ENCODE measurements at regions not wholly inside any gene's neighbourhood (a gene's known extent, or its start where the extent isn't known, plus 50 kb on each side); places are given as distances from the start of the nearest gene placed in this dataset.

DNA sequence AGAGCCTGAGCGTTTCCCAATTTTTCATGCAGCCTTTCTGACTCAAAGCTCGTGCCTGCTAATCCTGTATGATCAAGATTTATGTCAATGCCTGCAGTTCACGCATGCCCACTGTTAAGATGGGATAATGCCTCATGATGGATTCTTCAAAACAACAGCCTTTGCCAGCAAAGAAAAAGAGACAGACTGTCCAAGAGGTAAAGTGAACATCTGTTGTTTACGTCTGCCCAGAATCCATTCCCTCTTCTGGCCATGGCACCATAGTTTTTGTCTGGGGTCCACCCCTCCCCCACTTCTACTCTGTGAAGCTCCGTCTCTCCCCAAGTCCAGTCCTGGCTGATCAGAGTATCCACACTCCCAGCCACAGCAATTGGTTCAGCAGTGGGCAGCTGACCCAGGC, 91.9 kb upstream of the EYA2 start:
- no peak overlapping the region for H3K9ac ChIP-seq (ENCODE audit: low read depth, low read length)
- peaks cover 72% of the 10 kb centered on the region for H3K27me3 ChIP-seq (ENCODE audit: control insufficient read depth, insufficient read depth, low read length)
- no peak overlapping the region for H3K4me2 ChIP-seq (ENCODE audit: low read length)
- no peak overlapping the region for H3K4me3 ChIP-seq (ENCODE audit: low read length)
- H3K36me3 ChIP-seq (ENCODE audit: insufficient read depth, low read length) = no peaks in the 10 kb centered on the region
- H3K4me1 ChIP-seq (ENCODE audit: control insufficient read depth, insufficient read depth, low read length) = no peaks in the 10 kb centered on the region
- H3K9me3 ChIP-seq (replicated peaks; ENCODE audit: low read length) = no peaks in the 10 kb centered on the region

DNA sequence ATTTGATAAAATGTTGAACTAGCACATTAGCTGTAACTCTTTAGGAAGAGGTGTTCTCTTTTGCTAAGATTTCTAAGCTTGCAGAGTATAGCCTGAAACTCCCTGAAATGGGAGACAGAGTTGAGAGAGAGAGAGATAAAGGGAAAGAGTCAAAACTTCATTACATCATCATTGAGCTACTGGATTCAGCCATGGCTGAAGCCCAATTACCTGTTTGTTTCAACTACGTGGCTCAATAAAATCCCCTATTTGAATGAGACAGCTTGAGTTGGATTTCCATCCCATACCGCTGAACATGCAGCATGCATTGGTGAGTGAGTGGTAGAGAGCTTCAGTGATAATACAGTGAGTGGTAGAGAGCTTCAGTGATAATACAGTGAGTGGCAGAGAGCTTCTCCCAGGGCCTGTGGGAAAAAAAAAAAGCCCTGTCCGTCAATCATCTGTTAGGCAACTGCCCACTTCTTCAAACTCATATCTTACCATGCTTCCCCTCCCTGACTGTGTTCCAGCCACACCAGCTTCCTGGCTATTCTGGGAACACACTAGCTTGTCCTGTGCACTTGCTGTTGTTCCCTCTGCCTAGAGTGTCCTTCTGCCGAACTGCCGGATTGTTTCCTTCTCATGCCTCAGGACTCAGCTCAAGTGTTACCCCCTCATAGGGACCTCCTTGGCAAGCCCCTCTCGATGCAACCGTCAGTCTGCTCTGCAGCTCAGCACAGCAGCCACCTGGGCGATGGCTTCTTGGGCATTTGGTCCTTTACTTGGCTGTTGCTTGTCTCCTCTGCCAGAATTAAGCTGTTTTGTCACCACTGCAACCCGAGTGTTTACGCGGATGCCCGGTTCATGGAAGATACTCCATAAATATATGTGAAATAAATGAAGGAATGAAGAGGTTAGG, 91.3 kb upstream of the EYA2 start:
- Histone ChIP-seq H3K4me2 (ENCODE audit: low read length) (no peak overlapping the region), H3K36me3 (ENCODE audit: insufficient read depth, low read length) (no peaks in the 10 kb centered on the region), H3K27me3 (ENCODE audit: control insufficient read depth, insufficient read depth, low read length) (peaks cover 66% of the 10 kb centered on the region), H3K4me1 (ENCODE audit: control insufficient read depth, insufficient read depth, low read length) (no peaks in the 10 kb centered on the region), H3K9me3 (replicated peaks; ENCODE audit: low read length) (no peaks in the 10 kb centered on the region), H3K9ac (ENCODE audit: low read depth, low read length) (no peak overlapping the region), H3K4me3 (ENCODE audit: low read length) (no peak overlapping the region)

GRCh38 chr20:46804126-46804525, 90.5 kb upstream of the EYA2 start:
- Histone ChIP-seq H3K27me3 (ENCODE audit: control insufficient read depth, insufficient read depth, low read length) (peaks cover 59% of the 10 kb centered on the region), H3K4me1 (ENCODE audit: control insufficient read depth, insufficient read depth, low read length) (no peaks in the 10 kb centered on the region), H3K36me3 (ENCODE audit: insufficient read depth, low read length) (no peaks in the 10 kb centered on the region), H3K4me2 (ENCODE audit: low read length) (no peak overlapping the region), H3K9ac (ENCODE audit: low read depth, low read length) (no peak overlapping the region), H3K9me3 (replicated peaks; ENCODE audit: low read length) (no peaks in the 10 kb centered on the region), H3K4me3 (ENCODE audit: low read length) (no peak overlapping the region)

DNA sequence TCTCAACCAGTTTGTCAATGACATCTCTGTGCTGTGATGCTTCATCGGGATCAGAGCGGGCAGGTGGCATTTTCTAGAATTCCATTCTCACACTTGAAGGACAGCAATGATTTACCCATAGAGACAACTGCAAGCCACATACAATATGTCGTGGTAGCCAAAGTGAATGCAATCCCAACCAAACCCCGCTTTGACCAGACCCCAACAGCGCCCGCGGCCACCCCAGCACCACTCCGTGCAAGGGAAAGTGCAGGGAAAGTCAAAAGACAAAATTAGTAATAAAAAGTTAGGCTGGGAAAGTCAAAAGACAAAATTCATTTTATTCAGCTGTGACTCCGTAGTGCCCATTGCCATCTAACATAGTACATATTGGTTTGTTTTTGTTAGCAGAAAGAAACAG, 88.8 kb upstream of the EYA2 start:
- no peaks in the 10 kb centered on the region for H3K4me1 ChIP-seq (ENCODE audit: control insufficient read depth, insufficient read depth, low read length)
- no peaks in the 10 kb centered on the region for H3K9me3 ChIP-seq (replicated peaks; ENCODE audit: low read length)

DNA sequence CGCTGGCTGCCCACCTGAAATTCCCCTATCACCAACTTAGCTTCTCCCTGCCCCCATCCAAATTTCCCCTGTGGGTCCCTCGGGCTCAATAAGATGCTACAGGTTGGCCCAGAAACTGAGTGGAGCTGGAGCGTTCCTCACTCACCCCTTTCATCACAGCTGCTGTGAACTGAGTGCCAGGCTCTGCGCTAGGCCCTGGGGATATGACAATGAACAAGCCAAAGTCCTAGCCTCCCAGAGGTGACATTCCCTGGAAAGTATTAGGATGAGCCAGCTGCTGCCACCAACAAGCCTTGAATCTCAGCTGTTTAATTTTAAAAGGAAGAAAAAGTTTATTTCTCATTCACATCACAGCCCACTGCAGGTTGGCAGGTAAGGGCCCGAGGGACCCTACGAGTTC, 86.6 kb upstream of the EYA2 start:
- H3K27me3 ChIP-seq (ENCODE audit: control insufficient read depth, insufficient read depth, low read length) = peaks cover 44% of the 10 kb centered on the region
- no peak overlapping the region for H3K4me3 ChIP-seq (ENCODE audit: low read length)

More for the DNA sequence above, 88.8 kb upstream of the EYA2 start:
- no peak overlapping the region for H3K4me2 ChIP-seq (ENCODE audit: low read length)
- no peak overlapping the region for H3K4me3 ChIP-seq (ENCODE audit: low read length)
- peaks cover 53% of the 10 kb centered on the region for H3K27me3 ChIP-seq (ENCODE audit: control insufficient read depth, insufficient read depth, low read length)
- H3K36me3 ChIP-seq (ENCODE audit: insufficient read depth, low read length) = no peaks in the 10 kb centered on the region
- H3K9ac ChIP-seq (ENCODE audit: low read depth, low read length) = no peak overlapping the region

GRCh38 chr20:46808565-46808964, 86.1 kb upstream of the EYA2 start:
- no peaks in the 10 kb centered on the region for H3K9me3 ChIP-seq (replicated peaks; ENCODE audit: low read length)
- H3K36me3 ChIP-seq (ENCODE audit: insufficient read depth, low read length) = no peaks in the 10 kb centered on the region
- peaks cover 38% of the 10 kb centered on the region for H3K27me3 ChIP-seq (ENCODE audit: control insufficient read depth, insufficient read depth, low read length)
- no peak overlapping the region for H3K4me3 ChIP-seq (ENCODE audit: low read length)
- peaks cover 4% of the 10 kb centered on the region for H3K4me1 ChIP-seq (ENCODE audit: control insufficient read depth, insufficient read depth, low read length)
- H3K9ac ChIP-seq (ENCODE audit: low read depth, low read length) = no peak overlapping the region
- no peak overlapping the region for H3K4me2 ChIP-seq (ENCODE audit: low read length)

More for the DNA sequence above, 86.6 kb upstream of the EYA2 start:
- Histone ChIP-seq H3K9me3 (replicated peaks; ENCODE audit: low read length) (no peaks in the 10 kb centered on the region), H3K9ac (ENCODE audit: low read depth, low read length) (no peak overlapping the region), H3K4me2 (ENCODE audit: low read length) (no peak overlapping the region), H3K4me1 (ENCODE audit: control insufficient read depth, insufficient read depth, low read length) (peaks cover 4% of the 10 kb centered on the region), H3K36me3 (ENCODE audit: insufficient read depth, low read length) (no peaks in the 10 kb centered on the region)

DNA sequence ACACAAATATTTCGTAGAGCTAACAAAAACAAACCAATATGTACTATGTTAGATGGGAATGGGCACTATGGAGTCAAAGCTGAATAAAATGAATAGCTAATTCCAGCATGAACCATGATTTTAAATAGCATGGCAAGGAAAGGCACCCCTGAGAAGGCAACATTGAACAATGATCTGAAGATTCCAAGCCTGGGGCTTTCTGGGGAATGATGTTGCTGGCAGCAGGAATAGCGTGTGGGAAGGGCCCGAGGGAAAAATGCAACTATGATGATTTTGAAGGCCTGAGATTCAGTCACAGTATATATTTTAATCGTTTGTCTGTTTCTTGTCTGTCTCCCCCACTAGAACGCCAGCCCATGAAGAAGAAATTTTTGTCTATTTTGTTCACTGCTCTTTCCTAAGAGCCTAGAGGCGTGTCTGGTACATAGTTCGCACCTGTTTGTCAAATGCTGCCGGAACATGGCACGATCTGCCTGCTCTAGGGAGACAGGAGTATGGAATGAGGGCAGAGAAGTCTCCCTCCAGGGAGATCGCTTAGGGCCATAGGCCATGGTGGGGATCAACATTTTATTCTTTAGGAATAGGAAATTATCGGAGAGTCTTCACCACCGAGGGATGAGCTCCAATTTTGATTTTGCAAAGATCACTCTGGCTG, 84.8 kb upstream of the EYA2 start:
- Histone ChIP-seq H3K9ac (ENCODE audit: low read depth, low read length) (no peak overlapping the region), H3K27me3 (ENCODE audit: control insufficient read depth, insufficient read depth, low read length) (peaks cover 27% of the 10 kb centered on the region), H3K36me3 (ENCODE audit: insufficient read depth, low read length) (no peaks in the 10 kb centered on the region), H3K4me2 (ENCODE audit: low read length) (no peak overlapping the region), H3K9me3 (replicated peaks; ENCODE audit: low read length) (no peaks in the 10 kb centered on the region), H3K4me3 (ENCODE audit: low read length) (no peak overlapping the region), H3K4me1 (ENCODE audit: control insufficient read depth, insufficient read depth, low read length) (peaks cover 10% of the 10 kb centered on the region)

DNA sequence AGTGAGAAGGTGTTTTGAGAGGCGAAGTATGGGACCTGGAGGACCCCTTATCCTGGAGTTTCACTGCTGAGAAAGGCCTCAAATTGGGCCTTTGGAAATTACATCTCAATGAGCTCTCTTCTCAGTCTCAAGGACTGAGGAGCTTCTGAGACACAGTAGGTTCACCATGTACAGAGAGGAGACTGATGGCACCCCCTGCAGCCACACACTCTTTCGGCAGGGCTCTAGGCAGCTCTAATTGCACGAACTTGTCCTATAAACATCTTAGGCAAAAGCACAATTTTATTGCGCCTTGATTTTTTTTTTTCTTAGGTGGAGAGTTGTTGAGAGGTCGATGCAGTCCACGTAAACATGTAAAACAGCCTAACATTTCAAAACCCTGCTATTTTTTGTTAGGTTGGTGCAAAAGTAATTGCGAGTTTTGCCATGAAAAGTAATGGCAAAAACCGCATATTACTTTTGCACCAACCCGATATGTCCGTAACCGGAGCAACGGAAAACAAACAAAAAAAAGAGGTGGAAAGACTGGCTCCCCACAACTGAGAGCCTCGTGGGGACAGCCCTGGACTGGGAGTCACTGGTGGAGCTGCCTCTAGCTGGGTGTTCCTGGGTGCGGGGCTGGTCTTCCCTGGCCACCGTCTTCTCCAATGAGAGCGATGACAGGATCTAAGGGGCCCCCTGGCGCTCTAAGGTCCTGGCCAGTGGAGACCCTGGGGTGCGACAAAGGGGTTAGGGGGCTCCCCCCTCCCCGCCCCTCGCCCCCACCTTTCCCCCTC, 84.0 kb upstream of the EYA2 start:
- Histone ChIP-seq H3K4me1 (ENCODE audit: control insufficient read depth, insufficient read depth, low read length) (peaks cover 17% of the 10 kb centered on the region), H3K4me2 (ENCODE audit: low read length) (no peak overlapping the region), H3K9me3 (replicated peaks; ENCODE audit: low read length) (no peaks in the 10 kb centered on the region), H3K9ac (ENCODE audit: low read depth, low read length) (no peak overlapping the region), H3K27me3 (ENCODE audit: control insufficient read depth, insufficient read depth, low read length) (peaks cover 27% of the 10 kb centered on the region), H3K36me3 (ENCODE audit: insufficient read depth, low read length) (no peaks in the 10 kb centered on the region), H3K4me3 (ENCODE audit: low read length) (no peak overlapping the region)

DNA sequence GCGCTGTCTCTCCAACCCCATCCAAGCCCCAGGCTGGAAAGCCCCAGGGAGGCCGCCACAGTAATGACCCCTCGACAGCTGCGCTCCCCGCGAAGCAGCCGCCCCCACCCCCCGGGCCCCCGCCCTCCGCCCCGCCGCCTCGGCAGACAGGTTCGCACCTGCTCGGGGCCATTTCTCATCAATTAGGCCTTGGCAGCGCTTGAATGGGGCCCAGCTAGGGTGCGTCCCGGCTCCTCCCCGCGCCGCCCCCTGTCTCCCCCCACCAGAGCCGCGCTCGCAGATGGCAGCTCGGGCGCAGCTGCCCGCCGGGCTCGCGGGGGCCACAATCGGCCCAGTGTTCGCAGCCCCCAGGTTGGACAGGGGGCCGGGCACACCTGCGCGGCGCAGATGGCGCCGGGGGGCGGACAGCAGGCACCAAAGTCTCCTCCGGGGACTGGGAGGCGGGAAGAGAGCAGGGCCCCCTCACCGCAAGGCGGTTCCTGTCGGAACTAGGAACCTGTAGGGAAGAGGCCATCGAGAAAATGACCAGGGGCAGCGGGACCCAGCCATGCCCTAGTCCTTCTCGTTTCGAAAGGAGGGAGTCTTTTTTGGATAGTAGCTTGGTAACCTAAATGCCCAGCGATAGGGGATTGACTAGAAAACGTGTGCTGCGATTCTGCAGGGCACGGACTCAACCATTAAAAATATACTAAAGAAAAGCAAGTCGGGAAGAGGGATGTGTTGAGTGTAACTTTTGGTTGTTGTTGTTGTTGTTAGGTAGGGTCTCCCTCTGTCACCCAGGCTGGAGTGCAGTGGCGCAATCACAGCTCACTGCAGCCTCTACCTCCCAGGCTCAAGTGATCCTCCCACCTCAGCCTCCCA, 83.2 kb upstream of the EYA2 start:
- Histone ChIP-seq H3K4me1 (ENCODE audit: control insufficient read depth, insufficient read depth, low read length) (peaks cover 19% of the 10 kb centered on the region), H3K9me3 (replicated peaks; ENCODE audit: low read length) (no peaks in the 10 kb centered on the region), H3K4me2 (ENCODE audit: low read length) (peak overlapping the region; percentile 63), H3K27me3 (ENCODE audit: control insufficient read depth, insufficient read depth, low read length) (peaks cover 25% of the 10 kb centered on the region), H3K9ac (ENCODE audit: low read depth, low read length) (no peak overlapping the region), H3K4me3 (ENCODE audit: low read length) (peak overlapping the region; percentile 50), H3K36me3 (ENCODE audit: insufficient read depth, low read length) (no peaks in the 10 kb centered on the region)

GRCh38 chr20:46814366-46815232, 80.0 kb upstream of the EYA2 start:
- H3K4me1 ChIP-seq (ENCODE audit: control insufficient read depth, insufficient read depth, low read length) = peaks cover 27% of the 10 kb centered on the region
- no peaks in the 10 kb centered on the region for H3K9me3 ChIP-seq (replicated peaks; ENCODE audit: low read length)
- H3K4me2 ChIP-seq (ENCODE audit: low read length) = peak overlapping the region; percentile 70
- no peaks in the 10 kb centered on the region for H3K36me3 ChIP-seq (ENCODE audit: insufficient read depth, low read length)
- peak overlapping the region; percentile 45 for H3K4me3 ChIP-seq (ENCODE audit: low read length)
- no peak overlapping the region for H3K9ac ChIP-seq (ENCODE audit: low read depth, low read length)
- H3K27me3 ChIP-seq (ENCODE audit: control insufficient read depth, insufficient read depth, low read length) = peaks cover 21% of the 10 kb centered on the region
